GM12878 (cell line): ENCODE measurements at regions not wholly inside any gene's neighbourhood (a gene's known extent, or its start where the extent isn't known, plus 50 kb on each side); places are given as distances from the start of the nearest gene placed in this dataset.

Source experiments
- ATAC-seq: fragments of 200-7000 bp; cut with Tn5 transposase; 3 replicates; pipeline ENCODE4 v1.9.1; 2020; ENCODE audit warnings: mild to moderate bottlenecking, moderate library complexity
- BruUV-seq: library from RNA; stranded (reverse); fragments of 400-500 nt; replicated peaks from 2 replicates; lab custom pipeline; 2021; lab: Mats Ljungman, UMichigan
- CTCF ChIA-PET: fragments of 300-600 bp; sonication (Branson Sonifier 250); formaldehyde crosslinking; extraction: SDS; loops from one replicate; lab custom pipeline; 2021; ENCODE audit warnings: inconsistent platforms; lab: Yijun Ruan, JAX
- POLR2A ChIA-PET: fragments of 350-600 bp; formaldehyde crosslinking; extraction: SDS; loops from one replicate; lab custom pipeline; 2021; ENCODE audit warnings: inconsistent platforms; lab: Charles Lee
- RAD21 ChIA-PET: fragments of 300-600 bp; sonication (Branson Sonifier 250); formaldehyde crosslinking; loops from one replicate; lab custom pipeline; 2023; ENCODE audit warnings: antibody characterized with exemption; ENCODE audit not compliant: unreplicated experiment; lab: Charles Lee
- SMC1A ChIA-PET: fragments of 300-600 bp; sonication (Branson Sonifier 250); formaldehyde crosslinking; loops from one replicate; lab custom pipeline; 2023; ENCODE audit not compliant: unreplicated experiment, uncharacterized antibody; lab: Charles Lee
- DNase-seq: peaks from one replicate; pipeline ENCODE4 v3.0.0-alpha.2; 2011; ENCODE audit warnings: low read depth, low spot score
- FAIRE-seq: peaks from 3 replicates; lab custom pipeline; 2011; peaks lifted over from hg19 to GRCh38; lab: Jason Lieb, UNC
- H2AFZ ChIP-seq: 2 replicates; pipeline ENCODE4 v1.6.0; 2011; ENCODE audit warnings: low read depth, low read length, control low read depth; ENCODE audit not compliant: control insufficient read depth
- H3K27ac ChIP-seq: 2 replicates; pipeline ENCODE4 v1.5.1; 2011; ENCODE audit warnings: control low read depth; ENCODE audit not compliant: control insufficient read depth, insufficient read depth
- H3K27me3 ChIP-seq, 2 experiments: replicated peaks in 1 of 2; 2 replicates each; pipeline versions ENCODE4 v1.6.0 to v1.6.1; 2011; ENCODE audit warnings: low read length in 1 of 2; ENCODE audit not compliant: control insufficient read depth in 2 of 2, insufficient read depth in 2 of 2
- H3K36me3 ChIP-seq, 2 experiments: 2 replicates each; pipeline ENCODE4 v1.5.1; 2011; ENCODE audit warnings: low read length in 1 of 2; ENCODE audit not compliant: control insufficient read depth in 2 of 2, insufficient read depth in 2 of 2
- H3K4me1 ChIP-seq: 2 replicates; pipeline ENCODE4 v1.6.1; 2011; ENCODE audit warnings: mild to moderate bottlenecking, low read length, moderate library complexity, mixed read lengths; ENCODE audit not compliant: control insufficient read depth, insufficient read depth
- H3K4me2 ChIP-seq: 2 replicates; pipeline ENCODE4 v1.6.0; 2011; ENCODE audit warnings: control low read depth; ENCODE audit not compliant: control insufficient read depth, insufficient read depth
- H3K4me3 ChIP-seq: fragments of 200-600 bp; sonication (generic); 2 replicates; pipeline ENCODE4 v1.5.1; 2016
- H3K79me2 ChIP-seq: 2 replicates; pipeline ENCODE4 v1.6.0; 2011; ENCODE audit warnings: low read length; ENCODE audit not compliant: control insufficient read depth, insufficient read depth
- H3K9ac ChIP-seq: 2 replicates; pipeline ENCODE4 v1.8.0; 2011; ENCODE audit warnings: low read length, control low read depth, mixed read lengths; ENCODE audit not compliant: control insufficient read depth, insufficient read depth
- H3K9me3 ChIP-seq: replicated peaks from 3 replicates; pipeline ENCODE4 v1.5.1; 2011; ENCODE audit warnings: mild to moderate bottlenecking, low read length; ENCODE audit not compliant: control insufficient read depth, insufficient read depth
- H4K20me1 ChIP-seq: 2 replicates; pipeline ENCODE4 v1.6.0; 2011; ENCODE audit not compliant: control insufficient read depth, insufficient read depth
- CHD2 ChIP-seq: IDR thresholded peaks from 2 replicates; pipeline ENCODE4 v1.6.1; 2011; ENCODE audit warnings: low read depth, low read length, improper control_type of control experiment, borderline replicate concordance
- EP300 ChIP-seq, 2 experiments: fragments of 150-350 bp in 1 of 2; IDR thresholded peaks; 2 replicates each; pipeline ENCODE4 v1.6.1; 2011 to 2012; ENCODE audit warnings: low read depth in 2 of 2, low read length in 2 of 2, borderline replicate concordance in 1 of 2, improper control_type of control experiment in 1 of 2, inconsistent platforms in 1 of 2; ENCODE audit not compliant: control insufficient read depth in 1 of 2
- IRF5 ChIP-seq: fragments of 450-650 bp; IDR thresholded peaks from 2 replicates; pipeline ENCODE4 v1.6.1; 2017; ENCODE audit warnings: borderline replicate concordance
- KLF5 ChIP-seq: fragments of 450-650 bp; IDR thresholded peaks from 2 replicates; pipeline ENCODE4 v1.6.1; 2014; ENCODE audit warnings: mild to moderate bottlenecking; ENCODE audit not compliant: partially characterized antibody
- NBN ChIP-seq: fragments of 450-650 bp; IDR thresholded peaks from 2 replicates; pipeline ENCODE4 v1.6.1; 2016
- NR2F1 ChIP-seq: fragments of 450-650 bp; conservative IDR thresholded peaks from 2 replicates; pipeline ENCODE4 v1.6.1; 2017; ENCODE audit warnings: mild to moderate bottlenecking
- PBX3 ChIP-seq: IDR thresholded peaks from 2 replicates; pipeline ENCODE4 v1.6.1; 2011; ENCODE audit warnings: mild to moderate bottlenecking, low read depth, low read length, moderate library complexity; ENCODE audit not compliant: insufficient replicate concordance
- RB1 ChIP-seq: fragments of 450-650 bp; formaldehyde crosslinking; IDR thresholded peaks from 2 replicates; pipeline ENCODE4 v1.6.1; 2017; ENCODE audit warnings: mild to moderate bottlenecking, borderline replicate concordance
- RELA ChIP-seq: fragments of 450-650 bp; IDR thresholded peaks from 2 replicates; pipeline ENCODE4 v1.8.0; 2014; ENCODE audit warnings: borderline replicate concordance; ENCODE audit not compliant: partially characterized antibody
- RELB ChIP-seq: fragments of 450-650 bp; IDR thresholded peaks from 2 replicates; pipeline ENCODE4 v1.6.1; 2017; ENCODE audit warnings: low read depth, mild to moderate bottlenecking, moderate library complexity
- RFX5 ChIP-seq: IDR thresholded peaks from 2 replicates; pipeline ENCODE4 v1.6.1; 2011; ENCODE audit warnings: low read depth, low read length, improper control_type of control experiment
- SREBF1 ChIP-seq: IDR thresholded peaks from 2 replicates; pipeline ENCODE4 v1.6.1; 2012; ENCODE audit warnings: mild to moderate bottlenecking, low read length
- TAF1 ChIP-seq: IDR thresholded peaks from 2 replicates; pipeline ENCODE4 v1.6.1; 2011; ENCODE audit warnings: mild to moderate bottlenecking, low read depth, low read length, borderline replicate concordance
- TARDBP ChIP-seq: IDR thresholded peaks from 2 replicates; pipeline ENCODE4 v1.6.1; 2016; ENCODE audit warnings: borderline replicate concordance
- ZBTB4 ChIP-seq: fragments of 450-650 bp; formaldehyde crosslinking; IDR thresholded peaks from 2 replicates; pipeline ENCODE4 v1.4.0; 2022; ENCODE audit warnings: mild to moderate bottlenecking, moderate library complexity
- ZSCAN29 ChIP-seq: fragments of 450-650 bp; IDR thresholded peaks from 2 replicates; pipeline ENCODE4 v1.6.1; 2017; ENCODE audit warnings: mild to moderate bottlenecking, moderate library complexity
- WGBS: methylation state at CpG from one replicate; pipeline ENCODE4 v1.1.6; 2016; ENCODE audit warnings: low lambda C conversion rate; ENCODE audit not compliant: insufficient replicate concordance, insufficient coverage; ENCODE audit errors: missing lambda C conversion rate; 5-methylcytosine and 5-hydroxymethylcytosine counted together
- in situ Hi-C: fragments of 300-500 bp; cut with MboI; formaldehyde crosslinking; loops from 9 replicates; pipeline ENCODE4 v1.14.3; 2018; ENCODE audit warnings: mixed read lengths
- intact Hi-C: fragments of 100-400 bp; cut with micrococcal nuclease; formaldehyde crosslinking; loops from one replicate; pipeline ENCODE4 v1.14.2; 2022; ENCODE audit not compliant: unreplicated experiment

GRCh38 chr22:34997633-34998299, 68.2 kb upstream of the ISX start:
- no peaks in the 10 kb centered on the region for H3K27me3 ChIP-seq
- no peaks in the 10 kb centered on the region for H3K9me3 ChIP-seq
- FAIRE-seq (no peak), ATAC-seq (no peak), DNase-seq (no peak)
- H3K4me2 ChIP-seq = no peak overlapping the region
- H2AFZ ChIP-seq = no peak overlapping the region
- CTCF ChIA-PET = no interaction called here
- POLR2A ChIA-PET = interaction anchor here (0.6 kb wide), 1 partner anchor 1601 kb away, joined by 3 read pairs; no protein-coding TSS in a partner anchor
- no peak overlapping the region for H3K4me3 ChIP-seq
- TF ChIP-seq CHD2 (no peak), RB1 (no peak), NBN (no peak), EP300 (IDR thresholded peaks at IDR 0.05; ENCODE audit: borderline replicate concordance in 1 of 2, control insufficient read depth in 1 of 2, low read depth in 2 of 2, low read length in 2 of 2) (no peak), RELB (no peak), TAF1 (no peak), TARDBP (no peak), KLF5 (no peak), PBX3 (no peak), RFX5 (no peak), NR2F1 (no peak), RELA (no peak), IRF5 (no peak), SREBF1 (no peak), ZSCAN29 (no peak), ZBTB4 (CRISPR knock-in tag) (no peak)
- RAD21 ChIA-PET = no interaction called here
- no TSS peak for BruUV-seq
- SMC1A ChIA-PET = no interaction called here
- H3K27ac ChIP-seq = no peak overlapping the region
- no peaks in the 10 kb centered on the region for H3K4me1 ChIP-seq
- WGBS = 44% methylated on average over 9 of the region's 9 CpGs
- in situ Hi-C loops (no loop called here), intact Hi-C loops (no loop called here)
- H3K9ac ChIP-seq = no peak overlapping the region
- no peaks in the 10 kb centered on the region for H3K79me2 ChIP-seq
- no peaks in the 10 kb centered on the region for H4K20me1 ChIP-seq
- no peaks in the 10 kb centered on the region for H3K36me3 ChIP-seq
